Stimulated activated CD4-positive, alpha-beta T cell treated with anti-CD3 and anti-CD28 coated beads, TNF-alpha, amount 100 ng/mL, for 48 hours (primary cell): ENCODE measurements at regions not wholly inside any gene's neighbourhood (a gene's known extent, or its start where the extent isn't known, plus 50 kb on each side); places are given as distances from the start of the nearest gene placed in this dataset.
A peak's percentile ranks its signal among the peaks of the same experiment; 100 is the strongest.

Experiments
- DNase-seq, 3 donors: peaks; one replicate each; pipeline ENCODE4 v3.0.0-alpha.2; 2020; ENCODE audit warnings: low read depth in 3 of 3

- DNase-seq = no peak
Observed at GRCh38 chr2:198351647-198352046, 547.3 kb downstream of the PLCL1 start.

- no peak for DNase-seq
Observed at GRCh38 chr2:198347946-198348345, 543.6 kb downstream of the PLCL1 start.

GRCh38 chr2:198347349-198347748 is 543.0 kb downstream of the PLCL1 start:
- DNase-seq = no peak

- no peak for DNase-seq
Observed at GRCh38 chr2:198343471-198343870, 539.1 kb downstream of the PLCL1 start.

GRCh38 chr2:198340846-198341245 is 536.5 kb downstream of the PLCL1 start:
- DNase-seq = no peak

DNA sequence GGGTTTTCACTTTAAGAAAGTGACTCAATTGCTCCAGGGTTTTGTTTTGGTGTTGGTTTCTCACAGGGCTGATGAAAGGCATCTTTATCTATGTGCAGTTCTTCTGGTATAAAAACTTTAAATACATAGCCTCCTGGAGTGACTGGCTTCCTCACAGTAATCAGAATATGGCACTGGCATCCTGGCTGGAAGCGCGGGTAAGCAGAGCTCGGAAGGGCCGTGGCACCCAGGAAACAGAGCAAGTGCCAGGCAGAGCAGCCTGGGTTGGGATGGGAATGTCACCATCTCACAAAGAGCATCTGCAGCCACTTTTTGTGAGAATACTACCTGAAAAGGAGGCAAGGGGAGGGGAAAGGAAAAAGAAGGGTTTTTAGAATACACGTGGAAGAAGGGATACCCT is 534.7 kb downstream of the PLCL1 start:
- no peak for DNase-seq

DNA sequence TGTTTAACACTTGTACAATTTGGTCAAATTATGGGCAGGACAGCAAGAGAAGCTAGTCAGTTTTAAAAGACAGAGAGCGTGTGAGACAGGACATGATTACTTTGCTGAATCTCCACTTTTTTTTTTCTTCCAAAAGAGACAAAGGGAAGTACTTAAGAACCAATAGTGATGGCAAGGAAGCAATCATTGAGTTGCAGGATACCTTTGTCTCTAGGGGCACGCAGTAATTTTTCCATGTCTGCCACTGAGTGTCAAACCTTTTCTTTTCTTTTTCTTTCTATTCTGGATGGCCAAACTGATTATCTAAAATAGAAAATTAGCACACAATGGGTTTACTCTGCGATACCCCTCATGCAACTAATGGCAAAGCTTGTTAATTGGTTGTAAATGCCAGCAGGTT is 533.0 kb downstream of the PLCL1 start:
- DNase-seq = no peak

- no peak for DNase-seq
Observed at GRCh38 chr2:198328454-198328853, 524.1 kb downstream of the PLCL1 start.

DNA sequence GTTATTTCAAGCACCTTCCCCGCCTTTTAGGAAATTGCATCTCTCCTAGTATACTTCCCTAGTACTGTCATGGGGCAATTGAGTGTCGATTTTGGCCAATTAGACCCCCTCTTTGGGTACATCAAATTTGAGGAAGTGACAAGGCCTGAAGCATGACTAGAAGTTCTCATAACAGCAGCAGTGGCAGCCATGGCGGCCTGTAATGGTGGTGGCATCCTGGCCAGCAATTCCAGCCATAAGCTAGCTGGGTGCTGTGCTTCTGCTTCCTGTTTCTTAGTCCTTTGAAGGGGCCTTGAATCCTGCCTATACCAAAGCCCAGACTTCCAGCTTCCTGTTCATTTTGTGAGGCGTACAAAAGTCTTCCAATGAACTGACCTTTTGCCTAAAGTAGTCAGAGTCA is 523.1 kb downstream of the PLCL1 start:
- DNase-seq = no peak

GRCh38 chr2:198326431-198326830 is 522.0 kb downstream of the PLCL1 start:
- no peak for DNase-seq

GRCh38 chr2:198325359-198325758 is 521.0 kb downstream of the PLCL1 start:
- DNase-seq = peak in 1 of 3 donors; percentile 7

- no peak for DNase-seq
Observed at GRCh38 chr2:198324071-198324470, 519.7 kb downstream of the PLCL1 start.

GRCh38 chr2:198322275-198322674 is 517.9 kb downstream of the PLCL1 start:
- no peak for DNase-seq

GRCh38 chr2:198321522-198322088 is 517.2 kb downstream of the PLCL1 start:
- no peak for DNase-seq

DNA sequence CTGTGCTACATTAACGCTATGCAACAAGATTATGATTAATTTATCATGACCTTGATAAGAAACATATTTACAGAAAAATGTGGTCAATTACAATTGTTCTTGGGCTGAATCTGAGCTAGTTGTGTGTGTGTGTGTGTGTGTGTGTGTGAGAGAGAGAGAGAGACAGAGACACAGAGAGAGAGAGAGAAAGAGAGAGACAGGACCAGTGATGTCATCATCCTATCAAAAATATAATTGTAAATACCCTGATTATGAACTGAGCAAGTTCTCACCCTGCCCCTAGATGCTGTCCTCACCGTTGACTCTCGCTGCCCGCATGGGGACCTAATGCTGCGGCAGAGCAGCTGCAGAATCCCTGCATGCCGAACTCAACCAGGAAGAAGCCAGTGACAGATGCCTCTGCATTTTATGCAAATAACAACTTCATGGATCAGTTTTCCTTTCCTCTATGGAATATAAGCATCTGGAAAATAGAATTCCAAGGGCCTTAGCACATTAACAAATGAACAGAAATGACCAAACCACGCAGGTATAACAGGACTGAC is 512.5 kb downstream of the PLCL1 start:
- no peak for DNase-seq

GRCh38 chr2:198315791-198316630 is 511.6 kb downstream of the PLCL1 start:
- DNase-seq = no peak

DNA sequence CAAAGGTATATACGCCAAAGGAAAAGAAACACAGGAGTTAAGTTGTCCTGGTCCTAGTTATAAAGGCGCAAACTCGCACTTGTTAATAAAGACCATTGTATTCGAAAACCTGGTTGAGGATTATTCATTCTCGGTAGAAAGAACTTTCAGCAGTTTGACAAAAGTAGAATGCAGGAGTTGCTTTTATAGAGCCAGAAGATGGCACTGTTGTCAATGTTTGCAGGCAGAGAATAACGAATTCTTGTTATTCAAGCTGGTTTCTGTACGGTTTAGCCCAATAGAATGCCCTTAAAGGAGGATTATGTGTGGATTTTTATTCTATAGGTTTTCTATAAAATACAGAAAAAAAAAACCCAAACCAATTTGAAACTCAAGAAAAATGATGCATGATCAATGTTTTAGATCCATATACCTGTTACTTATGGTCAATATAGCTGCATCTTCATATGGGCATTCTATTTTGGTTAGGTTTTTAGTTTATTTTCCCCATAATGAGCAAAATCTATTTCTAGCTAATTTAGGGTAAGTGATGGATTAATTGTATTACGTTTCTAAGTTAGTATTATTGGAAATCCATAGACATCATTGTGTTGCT is 510.3 kb downstream of the PLCL1 start:
- DNase-seq = no peak

GRCh38 chr2:198312596-198313483 is 508.4 kb downstream of the PLCL1 start:
- DNase-seq = no peak

DNA sequence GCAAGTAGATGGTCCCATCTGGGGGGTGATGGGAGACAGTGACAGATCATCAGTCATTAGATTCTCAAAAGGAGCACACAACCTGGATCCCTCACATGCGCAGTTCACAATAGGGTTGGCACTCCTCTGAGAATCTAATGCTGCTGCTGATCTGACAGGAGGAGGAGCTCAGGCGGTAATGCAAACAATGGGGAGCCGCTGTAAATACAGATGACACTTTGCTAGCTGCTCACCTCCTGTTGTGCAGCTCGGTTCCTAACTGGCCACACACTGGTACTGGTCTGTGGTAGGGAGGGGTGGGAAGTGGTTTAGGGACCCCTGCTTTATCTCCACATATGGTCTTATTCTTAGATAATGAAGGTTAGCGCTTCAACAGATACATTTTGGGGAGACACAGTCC is 506.6 kb downstream of the PLCL1 start:
- DNase-seq = no peak

- peak; percentile 20 to 48 (median 44) for DNase-seq
Observed at GRCh38 chr2:198309673-198310280, 505.4 kb downstream of the PLCL1 start.

GRCh38 chr2:198309081-198309480 is 504.7 kb downstream of the PLCL1 start:
- DNase-seq = no peak
